Neural progenitor cell (in vitro differentiated cells): ENCODE measurements at regions not wholly inside any gene's neighbourhood (a gene's known extent, or its start where the extent isn't known, plus 50 kb on each side); places are given as distances from the start of the nearest gene placed in this dataset.

Experiments
- DNase-seq: peaks from one replicate; pipeline ENCODE4 v3.0.0-alpha.2; 2016; ENCODE audit warnings: low spot score
- H2AFZ ChIP-seq: fragments of 200-600 bp; sonication (generic); replicated peaks from 2 replicates; pipeline ENCODE4 v1.6.1; 2016; ENCODE audit warnings: antibody characterized with exemption
- H3F3A ChIP-seq: fragments of 200-600 bp; sonication (generic); 2 replicates; pipeline ENCODE4 v1.6.1; 2016; ENCODE audit warnings: antibody characterized with exemption, low read depth
- H3K27ac ChIP-seq: fragments of 200-600 bp; sonication (generic); 2 replicates; pipeline ENCODE4 v1.5.1; 2016; ENCODE audit warnings: mild to moderate bottlenecking
- H3K27me3 ChIP-seq: fragments of 200-600 bp; sonication (generic); 2 replicates; pipeline ENCODE4 v1.6.1; 2016; ENCODE audit warnings: mild to moderate bottlenecking, moderate library complexity
- H3K36me3 ChIP-seq: fragments of 200-600 bp; sonication (generic); 2 replicates; pipeline ENCODE4 v1.5.1; 2016
- H3K4me1 ChIP-seq: fragments of 200-600 bp; sonication (generic); 2 replicates; pipeline ENCODE4 v1.6.1; 2016; ENCODE audit warnings: mixed run types
- H3K4me2 ChIP-seq: fragments of 200-600 bp; sonication (generic); 2 replicates; pipeline ENCODE4 v1.6.1; 2016
- H3K4me3 ChIP-seq: fragments of 200-600 bp; sonication (generic); 2 replicates; pipeline ENCODE4 v1.5.1; 2016
- H3K79me2 ChIP-seq: fragments of 200-600 bp; sonication (generic); 2 replicates; pipeline ENCODE4 v1.6.1; 2016; ENCODE audit warnings: low read depth
- H3K9ac ChIP-seq: fragments of 200-600 bp; sonication (generic); 2 replicates; pipeline ENCODE4 v1.6.1; 2016
- H3K9me3 ChIP-seq: fragments of 200-600 bp; sonication (generic); 2 replicates; pipeline ENCODE4 v1.5.1; 2016; ENCODE audit warnings: low read depth
- H4K20me1 ChIP-seq: fragments of 200-600 bp; sonication (generic); 2 replicates; pipeline ENCODE4 v1.6.1; 2016; ENCODE audit warnings: low read depth
- H3K27ac Mint-ChIP-seq: 3 replicates; pipeline ENCODE4 v1.8.0; 2021; ENCODE audit warnings: mixed read lengths
- H3K27me3 Mint-ChIP-seq: 2 replicates; pipeline ENCODE4 v1.8.0; 2022; ENCODE audit warnings: low read depth, mild to moderate bottlenecking, inconsistent platforms, moderate library complexity, mixed read lengths; ENCODE audit not compliant: insufficient read depth
- H3K36me3 Mint-ChIP-seq: 3 replicates; pipeline ENCODE4 v1.8.0; 2021; ENCODE audit warnings: mixed read lengths
- H3K4me1 Mint-ChIP-seq: 3 replicates; pipeline ENCODE4 v1.8.0; 2021; ENCODE audit warnings: mixed read lengths
- H3K4me3 Mint-ChIP-seq: 3 replicates; pipeline ENCODE4 v1.8.0; 2021; ENCODE audit warnings: mild to moderate bottlenecking, moderate library complexity, mixed read lengths
- H3K9me3 Mint-ChIP-seq: 3 replicates; pipeline ENCODE4 v1.8.0; 2020; ENCODE audit warnings: mixed read lengths
- CTCF ChIP-seq: fragments of 200-600 bp; sonication (generic); IDR thresholded peaks from 2 replicates; pipeline ENCODE4 v1.5.1; 2017; ENCODE audit warnings: antibody characterized with exemption, mild to moderate bottlenecking
- EZH2 ChIP-seq: fragments of 200-600 bp; sonication (generic); IDR thresholded peaks from 2 replicates; pipeline ENCODE4 v1.6.1; 2017; ENCODE audit warnings: antibody characterized with exemption, mild to moderate bottlenecking, moderate library complexity
- EZH2phosphoT487 ChIP-seq: fragments of 200-600 bp; sonication (generic); IDR thresholded peaks from 2 replicates; pipeline ENCODE4 v1.6.1; 2017; ENCODE audit warnings: antibody characterized with exemption

DNA sequence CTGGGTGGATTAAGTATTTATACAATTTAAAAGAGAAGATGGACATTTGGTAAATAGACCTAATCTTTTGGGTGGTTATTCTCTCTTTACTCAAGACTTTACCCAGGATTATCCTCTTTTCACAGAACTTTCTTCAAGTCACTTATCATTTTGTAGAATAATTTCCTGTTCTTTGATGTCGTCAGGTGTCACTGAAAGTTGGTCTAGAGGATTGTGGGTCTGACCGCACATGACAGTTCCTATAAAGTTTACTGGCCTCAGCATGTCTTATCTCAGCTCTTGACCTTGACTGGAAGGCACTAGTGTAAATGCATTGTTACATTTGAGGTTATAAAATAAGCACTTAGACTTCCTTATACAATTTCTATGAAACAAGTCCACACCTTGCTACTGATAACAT lies 139.9 kb upstream of the SLC4A4 start:
- Mint-ChIP-seq H3K9me3 (no peaks in the 10 kb centered on the region), H3K27me3 (no peaks in the 10 kb centered on the region), H3K27ac (no peak overlapping the region), H3K4me3 (no peak overlapping the region), H3K4me1 (peaks cover 4% of the 10 kb centered on the region), H3K36me3 (no peaks in the 10 kb centered on the region)
- Histone ChIP-seq H3K4me1 (no peaks in the 10 kb centered on the region), H3K36me3 (no peaks in the 10 kb centered on the region), H3K79me2 (no peaks in the 10 kb centered on the region), H3K4me2 (no peak overlapping the region), H4K20me1 (no peaks in the 10 kb centered on the region), H3K9ac (no peak overlapping the region), H2AFZ (no peak overlapping the region), H3K27me3 (no peaks in the 10 kb centered on the region), H3F3A (no peaks in the 10 kb centered on the region), H3K4me3 (no peak overlapping the region), H3K27ac (no peak overlapping the region), H3K9me3 (no peaks in the 10 kb centered on the region)
- no peak for DNase-seq
- TF ChIP-seq CTCF: no peak
- no peak for TF ChIP-seq EZH2phosphoT487
- no peak for TF ChIP-seq EZH2

- H3K9me3 Mint-ChIP-seq: no peaks in the 10 kb centered on the region
- DNase-seq: no peak
- no peaks in the 10 kb centered on the region for H3K79me2 ChIP-seq
These were observed 137.8 kb upstream of the SLC4A4 start for GRCh38 chr4:71201057-71201456.

GRCh38 chr4:71201817-71202576 lies 136.8 kb upstream of the SLC4A4 start:
- Mint-ChIP-seq H3K4me1 (no peaks in the 10 kb centered on the region), H3K9me3 (no peaks in the 10 kb centered on the region)

More at GRCh38 chr4:71201057-71201456, 137.8 kb upstream of the SLC4A4 start:
- H3K4me3 Mint-ChIP-seq: no peak overlapping the region
- Histone ChIP-seq H3F3A (no peaks in the 10 kb centered on the region), H3K27me3 (no peaks in the 10 kb centered on the region), H3K9me3 (no peaks in the 10 kb centered on the region), H3K4me3 (no peak overlapping the region), H2AFZ (no peak overlapping the region), H3K9ac (no peak overlapping the region), H3K4me2 (no peak overlapping the region), H3K4me1 (no peaks in the 10 kb centered on the region), H3K36me3 (no peaks in the 10 kb centered on the region), H4K20me1 (no peaks in the 10 kb centered on the region), H3K27ac (no peak overlapping the region)
- no peak for TF ChIP-seq EZH2
- no peak for TF ChIP-seq EZH2phosphoT487
- TF ChIP-seq CTCF: no peak
- H3K36me3 Mint-ChIP-seq: no peaks in the 10 kb centered on the region
- H3K27ac Mint-ChIP-seq: no peak overlapping the region
- no peaks in the 10 kb centered on the region for H3K27me3 Mint-ChIP-seq
- H3K4me1 Mint-ChIP-seq: peaks cover 1% of the 10 kb centered on the region

More at GRCh38 chr4:71201817-71202576, 136.8 kb upstream of the SLC4A4 start:
- DNase-seq: no peak
- Mint-ChIP-seq H3K27me3 (no peaks in the 10 kb centered on the region), H3K36me3 (no peaks in the 10 kb centered on the region), H3K4me3 (no peak overlapping the region), H3K27ac (no peak overlapping the region)
- no peak for TF ChIP-seq EZH2phosphoT487
- TF ChIP-seq CTCF: no peak
- TF ChIP-seq EZH2: no peak
- Histone ChIP-seq H3K9me3 (no peaks in the 10 kb centered on the region), H3K79me2 (no peaks in the 10 kb centered on the region), H3K4me3 (no peak overlapping the region), H3F3A (no peaks in the 10 kb centered on the region), H3K9ac (no peak overlapping the region), H4K20me1 (no peaks in the 10 kb centered on the region), H2AFZ (no peak overlapping the region), H3K4me1 (no peaks in the 10 kb centered on the region), H3K27ac (no peak overlapping the region), H3K4me2 (no peak overlapping the region), H3K27me3 (no peaks in the 10 kb centered on the region), H3K36me3 (no peaks in the 10 kb centered on the region)
